GM19328 (cell line): ENCODE measurements at regions not wholly inside any gene's neighbourhood (a gene's known extent, or its start where the extent isn't known, plus 50 kb on each side); places are given as distances from the start of the nearest gene placed in this dataset.

Source experiments
- ATAC-seq: cut with Tn5 transposase; IDR thresholded peaks from one replicate; pipeline ENCODE4 v1.9.1; 2021; ENCODE audit warnings: mild to moderate bottlenecking, moderate library complexity; ENCODE audit not compliant: unreplicated experiment

DNA sequence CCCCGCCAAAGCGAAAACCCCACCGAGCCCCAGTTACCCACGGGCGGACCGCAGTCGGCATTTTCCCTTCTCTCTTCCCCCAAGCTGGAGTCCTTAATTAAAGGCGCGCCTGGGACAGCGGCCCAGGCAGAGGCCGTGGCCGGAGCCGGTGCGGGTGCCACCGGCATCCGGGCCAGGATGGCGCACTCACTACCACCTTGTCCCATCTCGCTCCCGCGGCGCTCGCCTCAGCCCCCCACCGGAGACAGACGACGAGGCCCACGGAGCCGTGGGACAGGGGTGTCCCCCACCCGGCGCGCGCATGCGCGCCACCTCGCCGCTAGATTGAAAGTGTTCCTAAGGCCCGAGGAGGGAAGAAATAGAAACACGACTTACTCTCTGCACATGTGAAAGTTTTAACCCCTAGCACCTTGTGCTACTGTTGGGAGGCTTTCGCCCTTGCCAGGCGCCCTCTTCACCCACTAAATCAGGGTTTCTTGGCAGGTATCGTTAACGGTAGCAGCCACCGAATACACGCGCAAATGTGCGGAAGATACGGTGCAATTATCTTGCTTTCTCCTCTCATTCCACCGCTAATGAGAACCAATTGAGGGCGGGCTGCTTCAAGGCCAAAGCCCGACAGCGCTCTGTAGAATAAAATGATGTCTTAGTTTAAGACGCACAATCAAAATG lies 64.3 kb upstream of the CCDC160 start:
- ATAC-seq: no peak

DNA sequence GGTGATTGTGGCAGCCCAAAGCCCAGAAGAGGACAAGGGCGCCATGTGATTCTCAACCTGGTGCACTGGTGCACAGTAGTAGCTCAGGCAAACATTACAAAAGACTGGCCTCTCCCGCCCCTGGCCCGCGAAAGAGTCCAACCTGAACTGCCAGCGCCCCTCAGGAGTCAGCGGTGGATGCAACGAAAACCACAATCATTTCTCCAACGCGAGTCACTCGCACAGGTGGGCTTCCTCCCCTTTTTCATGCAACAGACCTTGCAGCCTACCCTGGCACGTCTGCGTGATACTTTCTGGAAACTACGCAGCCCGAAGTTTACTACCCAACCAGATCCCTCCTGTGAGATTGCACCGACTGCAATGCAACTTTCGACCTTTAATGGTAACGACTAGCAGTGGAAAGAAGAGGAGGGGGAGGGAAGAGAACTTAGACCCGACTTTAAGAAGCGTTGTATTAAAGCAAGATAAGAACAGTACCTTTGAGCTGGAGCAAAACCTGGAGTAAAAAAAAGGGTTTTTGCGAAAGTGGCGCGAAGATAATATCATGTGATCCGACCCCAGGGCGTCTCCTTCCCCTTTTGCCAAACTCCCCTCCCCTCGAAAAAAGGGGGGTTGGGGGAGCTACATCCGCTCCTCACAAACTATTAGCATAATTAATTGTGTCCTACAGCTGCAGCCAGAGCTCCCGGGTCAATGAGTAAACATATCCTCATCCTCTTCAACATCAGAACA lies 63.3 kb upstream of the CCDC160 start:
- no peak for ATAC-seq

GRCh38 chrX:134174273-134174660 lies 62.7 kb upstream of the CCDC160 start:
- no peak for ATAC-seq

- no peak for ATAC-seq
These were observed 62.1 kb upstream of the CCDC160 start for GRCh38 chrX:134174859-134175258.

GRCh38 chrX:134177527-134177926 lies 59.5 kb upstream of the CCDC160 start:
- no peak for ATAC-seq

DNA sequence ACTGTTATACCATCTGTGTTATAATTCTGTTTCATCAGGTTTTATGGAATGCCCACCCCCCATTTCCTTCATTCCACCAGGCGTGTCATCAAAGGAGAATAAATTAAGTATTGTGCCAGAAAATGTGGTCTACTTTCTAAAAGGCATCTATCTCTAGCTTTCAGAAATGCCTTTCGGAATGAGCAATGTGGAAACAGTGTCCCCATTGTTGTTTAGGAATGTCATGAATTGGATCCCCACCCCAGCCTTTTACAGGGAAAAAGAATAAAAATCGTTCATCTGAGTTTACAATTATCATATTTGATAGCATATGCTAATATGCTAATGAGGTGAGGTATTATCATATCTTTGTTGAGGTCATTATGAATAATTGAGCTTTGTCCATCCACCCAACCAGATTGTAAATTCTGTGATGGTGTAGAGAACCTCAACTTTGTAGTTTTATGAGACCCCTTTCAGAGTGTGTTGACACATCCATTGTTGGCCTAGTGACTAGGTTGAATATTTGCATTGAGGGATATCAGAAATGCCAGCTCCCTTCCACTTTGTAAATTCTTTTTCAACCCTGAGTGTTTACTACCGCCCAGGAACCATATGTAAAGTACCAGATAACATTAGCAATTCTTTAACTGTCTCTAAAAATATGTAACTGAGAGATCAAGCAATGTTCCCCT lies 56.2 kb upstream of the CCDC160 start:
- ATAC-seq: no peak

- no peak for ATAC-seq
These were observed 55.7 kb upstream of the CCDC160 start for GRCh38 chrX:134181275-134181660.

- ATAC-seq: no peak
These were observed 53.3 kb upstream of the CCDC160 start for GRCh38 chrX:134183665-134184064.

GRCh38 chrX:134184936-134185335 lies 52.0 kb upstream of the CCDC160 start:
- no peak for ATAC-seq

DNA sequence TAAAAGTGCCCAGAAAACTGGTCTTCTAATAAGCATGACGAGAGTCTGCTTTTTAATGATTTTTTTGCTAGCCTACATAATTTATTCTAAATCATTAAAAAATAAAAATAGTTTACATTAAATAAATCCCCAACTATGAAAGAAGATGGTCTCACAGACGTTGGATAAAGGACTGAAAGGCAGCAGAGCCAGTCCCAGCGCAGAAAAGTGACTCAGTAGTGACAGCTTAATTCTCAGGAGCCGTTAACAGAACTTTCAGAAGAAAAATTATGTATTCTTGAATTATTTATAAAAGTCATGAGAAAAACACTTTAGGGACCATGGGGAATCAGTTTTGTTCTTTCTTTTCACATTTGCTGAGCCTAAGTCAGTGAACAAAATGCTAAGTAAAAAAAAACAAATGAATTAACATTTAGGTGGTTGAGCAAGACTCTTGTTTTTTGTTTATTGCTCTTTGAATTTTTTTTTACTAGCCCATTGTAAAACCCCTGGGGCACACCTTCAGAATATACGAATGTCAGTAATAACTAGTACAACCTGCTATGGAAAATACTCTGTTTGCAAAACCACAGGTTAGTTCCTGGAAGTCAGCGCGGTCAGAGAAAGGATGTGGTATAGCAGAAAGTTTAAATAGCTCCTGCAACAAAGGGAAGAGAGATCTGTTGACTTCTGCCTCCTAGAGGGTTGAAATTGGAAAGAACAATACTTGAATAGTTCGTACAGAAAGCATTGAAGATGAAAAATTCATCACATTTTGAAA lies 50.4 kb upstream of the CCDC160 start:
- ATAC-seq: peak; percentile 73
